Right atrium auricular region (tissue), 2 donors: ENCODE measurements at regions not wholly inside any gene's neighbourhood (a gene's known extent, or its start where the extent isn't known, plus 50 kb on each side); places are given as distances from the start of the nearest gene placed in this dataset.

Source experiments
- DNase-seq: peaks from one replicate; pipeline ENCODE4 v3.0.0-alpha.2; 2019; ENCODE audit warnings: low spot score
- H3K27ac ChIP-seq, 2 donors: fragments of 200-600 bp; sonication (generic); 1 replicate in 1 of 2; 2 replicates in 1 of 2; pipeline ENCODE4 v1.5.1; 2016 to 2019
- H3K27me3 ChIP-seq, 2 donors: fragments of 200-600 bp; sonication (generic); one replicate each; pipeline versions ENCODE4 v1.5.1 to v1.6.0; 2017 to 2019
- H3K36me3 ChIP-seq: fragments of 200-600 bp; sonication (generic); one replicate; pipeline ENCODE4 v1.5.1; 2016
- H3K4me1 ChIP-seq, 2 donors: fragments of 200-600 bp; sonication (generic); one replicate each; pipeline versions ENCODE4 v1.5.1 to v1.6.0; 2017 to 2019
- H3K4me3 ChIP-seq, 2 donors: fragments of 200-600 bp; sonication (generic); 1 replicate in 1 of 2; 2 replicates in 1 of 2; pipeline ENCODE4 v1.5.1; 2017 to 2019; ENCODE audit warnings: mild to moderate bottlenecking in 1 of 2, moderate library complexity in 1 of 2
- H3K9me3 ChIP-seq, 2 donors: fragments of 200-600 bp; sonication (generic); one replicate each; pipeline ENCODE4 v1.5.1; 2019
- CTCF ChIP-seq, 2 donors: fragments of 200-600 bp; sonication (generic); IDR thresholded peaks; one replicate each; pipeline ENCODE4 v1.5.1; 2019; ENCODE audit warnings: antibody characterized with exemption in 2 of 2

- Histone ChIP-seq H3K4me1 (no peaks in the 10 kb centered on the region), H3K36me3 (no peaks in the 10 kb centered on the region), H3K27ac (no peak overlapping the region), H3K27me3 (no peaks in the 10 kb centered on the region), H3K4me3 (no peak overlapping the region), H3K9me3 (no peaks in the 10 kb centered on the region)
- TF ChIP-seq CTCF (IDR thresholded peaks at IDR 0.05): no peak
- no peak for DNase-seq
These were observed 1204.5 kb upstream of the CHAC2 start for GRCh38 chr2:52563151-52563550.

GRCh38 chr2:52558265-52558664 lies 1209.3 kb upstream of the CHAC2 start:
- Histone ChIP-seq H3K36me3 (no peaks in the 10 kb centered on the region), H3K4me3 (no peak overlapping the region), H3K27me3 (no peaks in the 10 kb centered on the region), H3K4me1 (no peaks in the 10 kb centered on the region), H3K27ac (no peak overlapping the region), H3K9me3 (no peaks in the 10 kb centered on the region)
- no peak for DNase-seq
- no peak for TF ChIP-seq CTCF (IDR thresholded peaks at IDR 0.05)

GRCh38 chr2:52542297-52542696 lies 1225.3 kb upstream of the CHAC2 start:
- Histone ChIP-seq H3K9me3 (no peaks in the 10 kb centered on the region), H3K27ac (no peak overlapping the region), H3K27me3 (no peaks in the 10 kb centered on the region), H3K36me3 (no peaks in the 10 kb centered on the region), H3K4me3 (no peak overlapping the region), H3K4me1 (no peaks in the 10 kb centered on the region)
- no peak for DNase-seq
- no peak for TF ChIP-seq CTCF (IDR thresholded peaks at IDR 0.05)

- Histone ChIP-seq H3K36me3 (no peaks in the 10 kb centered on the region), H3K27ac (no peak overlapping the region), H3K27me3 (no peaks in the 10 kb centered on the region), H3K4me1 (no peaks in the 10 kb centered on the region), H3K9me3 (no peaks in the 10 kb centered on the region), H3K4me3 (no peak overlapping the region)
- no peak for DNase-seq
- TF ChIP-seq CTCF (IDR thresholded peaks at IDR 0.05): no peak
These were observed 1228.3 kb upstream of the CHAC2 start for GRCh38 chr2:52539026-52539970.

- no peaks in the 10 kb centered on the region for H3K4me1 ChIP-seq
- H3K4me3 ChIP-seq: no peak overlapping the region
- H3K27me3 ChIP-seq: no peaks in the 10 kb centered on the region
- no peaks in the 10 kb centered on the region for H3K9me3 ChIP-seq
- H3K27ac ChIP-seq: no peak overlapping the region
- H3K36me3 ChIP-seq: no peaks in the 10 kb centered on the region
- DNase-seq: no peak
- no peak for TF ChIP-seq CTCF (IDR thresholded peaks at IDR 0.05)
These were observed 1230.0 kb upstream of the CHAC2 start for GRCh38 chr2:52537588-52537987.
